GM19324 (cell line): ENCODE measurements at regions not wholly inside any gene's neighbourhood (a gene's known extent, or its start where the extent isn't known, plus 50 kb on each side); places are given as distances from the start of the nearest gene placed in this dataset.
"Not testable (repeated sequence)": the region's sequence is repeated elsewhere in the genome, so short reads cannot be mapped to it uniquely, and the experiment has no call there.

Experiments used
- ATAC-seq: cut with Tn5 transposase; IDR thresholded peaks from one replicate; pipeline ENCODE4 v1.9.1; 2021; ENCODE audit warnings: mild to moderate bottlenecking, moderate library complexity; ENCODE audit not compliant: unreplicated experiment, low FRiP score

- ATAC-seq, result not testable (repeated sequence)
These were observed 471.3 kb upstream of the SALL3 start for GRCh38 chr18:78508228-78508824.

- no peak for ATAC-seq
These were observed 469.5 kb upstream of the SALL3 start for GRCh38 chr18:78510091-78510490.

- ATAC-seq, result no peak
These were observed 469.0 kb upstream of the SALL3 start for GRCh38 chr18:78510636-78511035.

- no peak for ATAC-seq
These were observed 467.7 kb upstream of the SALL3 start for GRCh38 chr18:78511666-78512601.

- ATAC-seq, result no peak
These were observed 464.5 kb upstream of the SALL3 start for GRCh38 chr18:78514910-78515670.

- no peak for ATAC-seq
These were observed 462.3 kb upstream of the SALL3 start for GRCh38 chr18:78517328-78517727.

GRCh38 chr18:78517973-78518372 is 461.6 kb upstream of the SALL3 start:
- ATAC-seq, result no peak

- no peak for ATAC-seq
These were observed 460.8 kb upstream of the SALL3 start for GRCh38 chr18:78518805-78519204.

- no peak for ATAC-seq
These were observed 460.1 kb upstream of the SALL3 start for GRCh38 chr18:78519394-78520062.

- ATAC-seq, result no peak
These were observed 458.5 kb upstream of the SALL3 start for GRCh38 chr18:78521136-78521535.

- ATAC-seq, result no peak
These were observed 457.9 kb upstream of the SALL3 start for GRCh38 chr18:78521744-78522143.

- no peak for ATAC-seq
These were observed 457.1 kb upstream of the SALL3 start for GRCh38 chr18:78522507-78522906.

GRCh38 chr18:78523850-78524249 is 455.8 kb upstream of the SALL3 start:
- no peak for ATAC-seq

- no peak for ATAC-seq
These were observed 454.1 kb upstream of the SALL3 start for GRCh38 chr18:78525366-78526111.

- no peak for ATAC-seq
These were observed 453.3 kb upstream of the SALL3 start for GRCh38 chr18:78526275-78526674.

- no peak for ATAC-seq
These were observed 452.5 kb upstream of the SALL3 start for GRCh38 chr18:78526923-78527711.

GRCh38 chr18:78527984-78528383 is 451.6 kb upstream of the SALL3 start:
- ATAC-seq, result no peak

GRCh38 chr18:78528411-78529258 is 451.0 kb upstream of the SALL3 start:
- no peak for ATAC-seq
